ENCODE measurements at regions not wholly inside any gene's neighbourhood (a gene's known extent, or its start where the extent isn't known, plus 50 kb on each side); places are given as distances from the start of the nearest gene placed in this dataset.
A peak's percentile ranks its signal among the peaks of the same experiment; 100 is the strongest.

- DNase-seq: no peak
- no peaks in the 10 kb centered on the region for H3K27me3 ChIP-seq (replicated peaks)
- no peak overlapping the region for H3K4me3 ChIP-seq (ENCODE audit: low read depth, low read length)
- in situ Hi-C loops (cut with HindIII; ENCODE audit: low pct_ligation_motif_present, low sequenced_read_pairs): no loop called here
- no peaks in the 10 kb centered on the region for H3K36me3 ChIP-seq (replicated peaks)
- no peak overlapping the region for H3K27ac ChIP-seq
- TF ChIP-seq CTCF (IDR thresholded peaks at IDR 0.05; ENCODE audit: low read depth, low read length, missing control alignments): no peak
These were observed 219.8 kb upstream of the AGAP1 start for GRCh38 chr2:235274023-235274422.

- H3K4me3 ChIP-seq (ENCODE audit: low read depth, low read length): no peak overlapping the region
- H3K27ac ChIP-seq: no peak overlapping the region
- no peak for DNase-seq
- no peaks in the 10 kb centered on the region for H3K27me3 ChIP-seq (replicated peaks)
- H3K36me3 ChIP-seq (replicated peaks): no peaks in the 10 kb centered on the region
- no peak for TF ChIP-seq CTCF (IDR thresholded peaks at IDR 0.05; ENCODE audit: low read depth, low read length, missing control alignments)
- in situ Hi-C loops (cut with HindIII; ENCODE audit: low pct_ligation_motif_present, low sequenced_read_pairs): no loop called here
These were observed 216.4 kb upstream of the AGAP1 start for GRCh38 chr2:235277485-235277884.

- DNase-seq: peak; percentile 41
- Histone ChIP-seq H3K36me3 (replicated peaks) (no peaks in the 10 kb centered on the region), H3K27me3 (replicated peaks) (no peaks in the 10 kb centered on the region), H3K4me3 (ENCODE audit: low read depth, low read length) (no peak overlapping the region), H3K27ac (no peak overlapping the region)
- TF ChIP-seq CTCF (IDR thresholded peaks at IDR 0.05; ENCODE audit: low read depth, low read length, missing control alignments): no peak
- in situ Hi-C loops (cut with HindIII; ENCODE audit: low pct_ligation_motif_present, low sequenced_read_pairs): no loop called here
These were observed 215.0 kb upstream of the AGAP1 start for GRCh38 chr2:235278771-235279355.

GRCh38 chr2:235279965-235280364 is 213.9 kb upstream of the AGAP1 start:
- no peak for TF ChIP-seq CTCF (IDR thresholded peaks at IDR 0.05; ENCODE audit: low read depth, low read length, missing control alignments)
- no peak overlapping the region for H3K27ac ChIP-seq
- H3K27me3 ChIP-seq (replicated peaks): no peaks in the 10 kb centered on the region
- no peaks in the 10 kb centered on the region for H3K36me3 ChIP-seq (replicated peaks)
- no peak overlapping the region for H3K4me3 ChIP-seq (ENCODE audit: low read depth, low read length)
- in situ Hi-C loops (cut with HindIII; ENCODE audit: low pct_ligation_motif_present, low sequenced_read_pairs): no loop called here
- no peak for DNase-seq

GRCh38 chr2:235283246-235283645 is 210.6 kb upstream of the AGAP1 start:
- Histone ChIP-seq H3K36me3 (replicated peaks) (no peaks in the 10 kb centered on the region), H3K4me3 (ENCODE audit: low read depth, low read length) (no peak overlapping the region), H3K27ac (no peak overlapping the region), H3K27me3 (replicated peaks) (no peaks in the 10 kb centered on the region)
- no peak for DNase-seq
- TF ChIP-seq CTCF (IDR thresholded peaks at IDR 0.05; ENCODE audit: low read depth, low read length, missing control alignments): no peak
- in situ Hi-C loops (cut with HindIII; ENCODE audit: low pct_ligation_motif_present, low sequenced_read_pairs): no loop called here

All from brain microvascular endothelial cell (primary cell).